ENCODE measurements at regions not wholly inside any gene's neighbourhood (a gene's known extent, or its start where the extent isn't known, plus 50 kb on each side); places are given as distances from the start of the nearest gene placed in this dataset.

DNA sequence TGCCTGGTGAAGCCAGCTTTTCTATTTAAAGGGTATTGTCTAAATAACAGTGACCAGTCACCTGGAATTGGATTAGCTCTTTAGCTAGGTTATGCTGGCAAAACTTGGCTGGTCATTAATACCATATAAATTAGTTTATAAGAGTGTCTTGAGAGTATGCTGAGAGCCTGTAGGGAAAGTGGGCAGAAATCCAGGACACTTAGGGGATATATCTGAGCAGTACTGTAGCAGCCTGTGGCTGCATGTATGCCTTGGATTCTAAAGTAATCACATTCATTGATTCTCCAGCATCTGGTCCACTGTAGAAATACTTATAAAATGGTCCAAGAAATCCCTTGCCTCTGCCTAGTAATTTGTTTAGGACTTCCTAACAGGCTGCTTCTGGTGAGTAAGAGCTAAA lies 288.9 kb upstream of the DMAC1 start:
- DNase-seq (ENCODE audit: low read depth in 2 of 2), result no peak

DNA sequence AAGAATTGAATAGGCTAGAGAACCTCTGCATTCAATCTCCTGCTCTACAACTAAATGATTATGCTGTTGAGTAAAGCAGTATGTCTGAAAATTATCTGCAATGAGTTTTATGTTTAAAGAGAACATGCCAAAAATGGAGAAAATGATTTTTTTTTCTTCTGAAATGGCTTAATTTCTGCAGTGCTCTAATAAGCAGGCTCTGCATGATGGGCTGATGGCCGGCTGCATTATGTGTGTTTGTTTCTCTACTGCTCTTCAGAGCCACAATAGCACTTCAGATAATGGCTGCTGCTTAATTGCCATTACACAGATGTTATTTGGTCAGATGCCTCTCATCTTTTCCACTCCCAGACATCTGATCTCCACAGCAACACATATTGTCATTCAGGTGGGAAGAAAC lies 286.4 kb upstream of the DMAC1 start:
- no peak for DNase-seq (ENCODE audit: low read depth in 2 of 2)

DNA sequence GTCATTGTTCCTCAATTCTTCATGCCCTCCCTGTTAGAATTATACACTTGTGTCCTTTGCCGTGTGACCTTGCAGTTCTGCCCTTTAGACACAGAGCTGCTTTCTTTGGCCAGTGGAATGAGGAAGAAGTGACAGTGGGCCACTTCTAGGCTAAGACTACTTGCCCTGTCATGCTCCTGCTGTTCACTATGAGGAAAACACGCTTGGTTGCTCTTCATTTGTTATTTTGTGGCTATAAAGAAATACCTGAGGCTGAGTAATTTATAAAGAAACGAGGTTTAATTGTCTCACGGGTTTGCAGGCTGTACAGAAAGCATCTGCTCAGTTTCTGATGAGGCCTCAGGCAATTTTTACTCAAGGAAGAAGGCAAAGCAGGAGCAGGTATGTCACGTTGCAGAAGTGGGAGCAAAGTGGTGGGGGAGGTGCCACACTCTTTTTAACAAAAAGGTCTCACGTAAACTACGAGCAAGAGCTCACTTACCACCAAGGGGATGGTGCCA lies 279.1 kb upstream of the DMAC1 start:
- DNase-seq (ENCODE audit: low read depth in 2 of 2), result no peak

DNA sequence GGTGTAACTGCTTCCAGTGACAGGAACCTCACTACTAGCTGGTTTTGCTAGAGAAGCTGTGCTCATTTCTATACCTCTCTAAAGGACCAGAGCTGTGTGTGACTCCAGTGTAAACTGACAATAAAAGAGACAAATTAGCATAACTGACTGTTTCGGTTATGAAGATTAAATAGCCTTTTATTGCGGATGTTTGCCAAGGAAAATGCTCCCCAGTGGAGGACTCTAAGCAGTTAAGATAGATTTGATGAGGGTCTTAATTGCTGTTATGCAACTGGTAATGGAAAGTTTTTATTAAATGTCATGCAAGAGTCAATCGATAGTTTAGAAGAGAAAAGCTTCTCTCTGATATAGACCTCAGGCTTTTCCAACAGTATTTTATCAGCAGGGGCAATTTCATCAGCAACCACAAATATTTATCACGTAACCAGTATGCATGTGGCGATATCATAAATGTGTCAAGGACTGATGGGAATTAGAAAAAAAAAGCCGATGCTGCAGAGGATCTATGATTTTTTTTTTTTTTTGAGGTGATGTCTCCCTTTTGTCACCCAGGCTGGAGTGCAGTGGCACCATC lies 275.2 kb upstream of the DMAC1 start:
- DNase-seq (ENCODE audit: low read depth in 2 of 2), result no peak

DNA sequence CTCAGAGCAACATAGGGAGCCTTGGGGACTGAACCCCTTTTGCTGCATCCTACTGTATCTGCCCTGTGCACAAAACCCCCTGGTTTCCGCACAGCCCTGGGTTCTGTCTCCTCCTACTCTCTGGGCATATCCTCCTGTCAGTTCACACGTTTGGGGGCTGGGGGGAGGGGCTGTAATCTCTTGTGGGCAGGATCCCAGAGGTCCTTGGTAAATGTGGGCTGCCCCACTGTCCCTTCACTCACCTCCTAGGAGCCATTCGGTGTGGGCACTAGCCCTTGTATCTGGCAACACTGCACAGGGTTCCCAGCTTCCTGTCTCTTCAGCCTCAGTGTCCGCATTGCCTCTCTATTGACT lies 271.8 kb upstream of the DMAC1 start:
- DNase-seq (ENCODE audit: low read depth in 2 of 2), result no peak

DNA sequence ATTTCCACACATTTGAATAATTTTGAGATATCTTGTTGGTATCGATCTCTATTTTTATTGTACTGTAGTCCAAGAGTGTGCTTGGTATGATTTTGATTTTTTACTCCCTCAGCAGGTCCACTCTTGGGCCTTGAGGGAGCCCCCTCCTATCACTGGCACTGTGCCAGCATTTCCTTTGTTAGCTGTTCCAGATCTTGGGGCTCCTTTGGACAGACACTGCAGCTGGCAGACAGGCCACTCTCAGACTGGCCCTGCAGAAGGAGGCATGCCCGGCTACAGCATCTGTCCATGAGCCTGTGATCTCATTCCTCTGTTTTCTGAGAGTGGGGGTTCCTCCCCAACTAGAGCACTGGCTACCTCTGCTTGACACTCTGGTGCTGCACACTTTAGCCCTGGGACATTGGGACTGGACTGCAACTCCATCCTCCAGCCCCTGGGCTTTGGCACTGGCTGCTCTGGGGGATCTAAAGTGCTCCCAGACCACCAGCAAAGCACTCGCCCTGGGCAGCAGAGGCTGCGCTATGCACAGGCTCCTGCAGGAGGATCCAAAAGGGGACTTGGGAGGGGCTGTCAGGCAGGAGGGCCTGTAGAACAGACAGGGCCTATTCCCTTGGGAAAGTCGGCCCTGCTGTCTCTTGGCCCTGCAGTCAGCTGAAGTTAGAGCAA lies 271.3 kb upstream of the DMAC1 start:
- DNase-seq (ENCODE audit: low read depth in 2 of 2), result no peak

DNA sequence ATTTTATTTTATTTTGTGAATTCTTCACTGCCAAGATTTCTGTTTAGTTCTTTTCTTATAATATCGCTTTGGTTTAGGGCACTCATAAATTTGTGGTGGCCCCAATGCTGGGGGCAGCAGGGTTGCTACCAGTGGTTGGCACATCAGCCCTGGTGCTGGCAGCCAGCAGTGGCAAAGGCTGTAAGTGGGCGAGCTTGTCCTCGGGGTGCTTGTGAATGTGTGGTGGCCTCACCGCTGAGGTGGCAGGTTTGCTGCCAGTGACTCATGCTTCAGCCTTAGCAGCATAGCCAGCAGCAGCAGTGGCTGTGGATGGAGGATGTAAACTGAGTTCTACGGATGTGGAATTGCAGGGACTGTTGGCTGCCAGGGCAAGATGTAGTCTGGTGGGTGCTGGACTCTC lies 262.9 kb upstream of the DMAC1 start:
- DNase-seq (ENCODE audit: low read depth in 2 of 2), result no peak

DNA sequence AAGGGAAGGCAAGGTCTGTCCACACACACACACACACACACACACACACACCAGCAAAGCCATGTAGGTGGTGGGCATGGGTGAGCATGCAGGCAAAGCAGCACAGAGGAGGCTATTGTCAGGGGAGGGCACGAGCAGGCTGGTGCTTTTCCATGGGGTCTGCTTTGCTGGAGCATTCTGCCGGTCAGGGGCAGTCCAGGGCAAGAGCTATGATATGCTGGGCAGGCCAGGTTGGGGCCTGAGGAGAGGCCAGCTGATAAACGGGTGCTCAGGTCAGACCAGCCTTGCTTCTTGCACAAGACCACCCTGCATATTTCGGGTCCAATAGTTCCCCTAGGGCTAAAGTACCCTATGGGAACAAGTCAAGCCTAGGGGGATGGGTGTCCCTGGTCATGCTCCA lies 253.9 kb upstream of the DMAC1 start:
- DNase-seq (ENCODE audit: low read depth in 2 of 2), result no peak

DNA sequence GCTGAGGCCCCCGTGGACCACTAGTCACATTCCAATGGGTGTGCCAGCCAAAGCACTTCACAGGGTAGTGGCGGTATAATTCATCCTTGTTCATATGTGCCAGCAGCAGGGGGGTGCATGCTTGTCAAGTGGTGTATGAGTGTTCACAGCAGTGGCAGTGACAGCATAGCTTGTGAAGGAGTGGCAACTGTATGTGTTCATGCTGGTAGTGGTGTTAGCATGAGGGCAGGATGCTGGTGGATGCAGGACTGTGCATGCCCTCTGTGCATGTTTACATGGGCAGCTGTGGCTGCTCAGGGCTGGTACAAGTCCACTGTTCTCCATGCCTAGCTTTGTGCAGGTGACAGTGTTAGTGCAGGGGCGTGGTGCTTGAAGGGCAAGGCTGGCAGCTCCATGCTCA lies 253.4 kb upstream of the DMAC1 start:
- DNase-seq (ENCODE audit: low read depth in 2 of 2), result no peak

DNA sequence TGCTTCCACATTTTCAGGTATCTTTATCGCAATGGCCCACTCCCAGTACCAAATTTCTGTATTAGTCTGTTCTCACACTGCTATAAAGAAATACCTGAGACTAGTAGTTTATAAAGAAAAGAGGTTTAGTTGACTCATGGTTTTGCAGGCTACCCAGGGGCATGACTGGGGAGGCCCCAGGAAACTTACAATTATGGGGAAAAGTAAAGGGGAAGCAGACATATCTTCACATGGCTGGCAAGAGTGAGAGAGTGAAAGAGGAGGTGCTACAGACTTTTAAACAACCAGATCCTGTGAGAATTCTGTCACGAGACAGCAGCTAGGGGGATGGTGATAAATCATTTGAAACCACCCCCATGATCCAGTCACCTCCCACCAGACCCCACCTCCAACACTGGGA lies 238.2 kb upstream of the DMAC1 start:
- DNase-seq (ENCODE audit: low read depth in 2 of 2), result no peak

DNA sequence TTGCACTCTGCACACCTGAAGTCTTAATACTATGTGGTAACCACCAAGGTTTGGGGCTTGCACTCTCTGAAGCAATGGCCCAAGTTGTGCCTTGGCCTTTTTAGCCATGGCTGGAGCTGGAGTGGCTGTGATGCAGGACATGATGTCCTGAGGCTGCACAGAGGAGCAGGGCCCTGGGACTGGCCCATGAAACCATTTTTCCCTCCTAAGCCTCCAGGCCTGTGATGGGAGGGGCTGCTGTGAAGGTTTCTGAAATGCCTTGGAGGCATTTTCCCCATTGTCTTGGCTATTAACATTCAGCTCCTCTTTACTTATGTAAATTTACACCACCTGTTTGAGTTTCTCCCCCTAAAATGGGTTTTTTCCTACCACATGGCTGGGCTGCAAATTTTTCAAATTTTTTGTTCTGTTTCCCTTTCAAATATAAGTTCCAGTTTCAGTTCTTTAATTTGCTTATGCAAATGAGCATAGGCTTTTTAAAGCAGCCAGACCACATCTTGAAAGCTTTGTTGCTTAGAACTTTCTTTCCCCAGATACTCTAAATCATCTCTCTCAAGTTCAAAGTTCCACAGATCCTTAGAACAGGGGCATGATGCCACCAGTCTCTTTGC lies 237.4 kb upstream of the DMAC1 start:
- no peak for DNase-seq (ENCODE audit: low read depth in 2 of 2)

DNA sequence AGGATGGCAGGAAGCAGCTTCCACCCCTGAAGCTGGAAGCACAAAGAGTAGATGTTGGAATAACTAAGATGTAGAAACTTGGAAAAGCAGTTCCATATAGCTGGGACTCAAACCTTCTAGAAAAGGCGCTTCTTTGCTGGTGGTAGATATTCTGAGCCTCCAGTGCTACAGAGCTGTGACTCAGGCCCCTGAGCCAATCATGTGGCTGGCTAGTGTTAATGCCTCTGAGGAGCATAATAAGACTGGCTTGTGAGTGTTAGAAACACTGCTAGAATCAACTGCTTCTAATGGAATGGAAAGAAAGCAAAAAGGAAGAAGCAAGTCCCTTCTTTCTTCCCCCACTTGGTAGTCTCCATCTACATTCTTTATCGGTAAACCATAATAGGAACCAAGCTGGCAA lies 234.2 kb upstream of the DMAC1 start:
- no peak for DNase-seq (ENCODE audit: low read depth in 2 of 2)

DNA sequence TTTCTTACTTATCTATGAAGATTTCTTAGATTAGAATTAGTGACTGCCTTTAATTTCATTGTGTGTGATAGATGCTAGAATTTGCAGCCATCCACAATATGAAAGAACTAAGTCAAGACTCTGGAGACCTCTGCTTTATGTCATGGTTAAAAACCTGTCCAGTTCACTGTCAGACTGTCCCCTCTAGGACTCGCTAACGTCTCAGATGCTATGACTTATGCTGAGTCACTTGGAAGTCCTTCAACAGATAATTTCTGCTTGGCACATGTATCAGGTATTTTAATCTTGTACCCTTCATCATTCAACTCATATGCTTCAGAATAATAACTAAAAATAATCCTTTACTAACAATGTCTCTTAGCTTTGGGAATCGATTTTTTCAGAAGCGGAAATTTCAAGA lies 230.5 kb upstream of the DMAC1 start:
- no peak for DNase-seq (ENCODE audit: low read depth in 2 of 2)

DNA sequence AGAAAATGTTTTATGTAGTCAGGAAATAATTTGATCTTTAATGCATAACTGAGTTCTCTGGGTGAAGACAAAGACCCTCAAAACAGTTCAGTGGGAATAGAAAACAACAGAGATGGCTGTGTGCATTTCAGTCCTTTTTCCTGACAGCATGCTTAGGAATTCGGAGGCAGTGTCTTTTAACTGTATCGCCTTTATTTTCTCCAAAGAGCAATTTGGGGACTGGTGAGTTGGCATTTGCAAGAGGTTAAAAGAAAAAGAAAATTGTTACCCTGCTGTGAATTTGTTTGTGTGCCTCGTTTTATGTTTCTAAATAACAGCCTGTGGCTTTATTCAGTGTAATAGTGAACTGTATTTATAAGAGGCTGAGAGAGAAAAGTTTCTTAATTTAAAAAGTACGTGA lies 227.8 kb upstream of the DMAC1 start:
- DNase-seq (ENCODE audit: low read depth in 2 of 2), result no peak

DNA sequence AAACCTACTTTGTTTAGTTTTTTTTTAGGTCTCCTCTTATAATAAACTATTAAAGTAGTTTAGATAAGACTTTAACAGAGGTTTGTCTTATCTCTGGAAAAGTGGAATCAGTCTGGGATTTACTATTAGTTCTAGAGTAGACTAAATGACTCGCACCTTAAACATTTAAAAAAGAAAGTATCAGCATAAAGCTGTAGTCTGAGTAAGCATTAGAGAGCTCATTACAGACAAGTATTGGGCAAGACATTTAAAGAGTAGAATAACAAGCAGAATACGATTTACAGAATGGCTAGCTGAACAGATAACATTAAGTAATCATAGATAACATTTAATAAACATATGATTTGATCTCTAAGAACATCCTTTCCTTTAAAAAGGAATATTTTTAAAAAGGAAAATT lies 226.0 kb upstream of the DMAC1 start:
- DNase-seq (ENCODE audit: low read depth in 2 of 2), result no peak

DNA sequence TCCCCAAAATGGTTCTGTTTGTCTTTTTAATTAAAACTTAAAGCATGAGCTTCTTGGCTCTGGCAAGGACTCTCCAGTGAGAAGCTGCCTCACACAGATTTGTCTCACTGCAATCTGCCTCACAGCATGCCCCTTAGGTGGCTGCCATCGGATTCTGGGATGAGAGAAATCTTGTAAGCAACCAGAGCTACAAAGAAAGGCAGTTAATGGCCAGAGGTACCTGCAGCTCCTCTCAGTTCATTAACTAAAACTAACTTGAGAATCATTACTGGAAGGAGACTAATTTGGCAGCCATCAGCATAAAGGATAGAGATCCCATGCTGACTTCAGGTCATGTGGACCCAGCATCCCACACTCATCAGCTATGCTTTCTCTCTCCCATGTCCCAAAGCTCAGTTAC lies 220.6 kb upstream of the DMAC1 start:
- no peak for DNase-seq (ENCODE audit: low read depth in 2 of 2)

DNA sequence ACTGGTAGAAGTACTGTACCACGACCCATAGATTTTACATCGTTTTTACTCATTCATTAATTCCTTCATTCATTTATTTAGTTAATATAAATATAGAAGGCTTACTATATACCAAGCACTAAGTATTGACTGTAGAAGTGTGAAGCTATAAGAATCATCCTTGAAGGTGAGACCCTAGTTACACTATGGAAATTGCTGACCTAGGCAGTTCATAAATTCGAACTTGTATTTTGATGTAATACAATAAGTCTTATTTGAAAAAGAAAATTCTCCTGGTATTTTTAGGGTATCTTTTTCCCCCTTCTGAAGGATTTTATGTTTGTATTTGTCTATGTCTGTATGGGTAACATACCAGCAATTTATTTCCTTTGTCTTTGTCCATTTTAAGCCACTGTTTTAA lies 220.1 kb upstream of the DMAC1 start:
- DNase-seq (ENCODE audit: low read depth in 2 of 2), result no peak

DNA sequence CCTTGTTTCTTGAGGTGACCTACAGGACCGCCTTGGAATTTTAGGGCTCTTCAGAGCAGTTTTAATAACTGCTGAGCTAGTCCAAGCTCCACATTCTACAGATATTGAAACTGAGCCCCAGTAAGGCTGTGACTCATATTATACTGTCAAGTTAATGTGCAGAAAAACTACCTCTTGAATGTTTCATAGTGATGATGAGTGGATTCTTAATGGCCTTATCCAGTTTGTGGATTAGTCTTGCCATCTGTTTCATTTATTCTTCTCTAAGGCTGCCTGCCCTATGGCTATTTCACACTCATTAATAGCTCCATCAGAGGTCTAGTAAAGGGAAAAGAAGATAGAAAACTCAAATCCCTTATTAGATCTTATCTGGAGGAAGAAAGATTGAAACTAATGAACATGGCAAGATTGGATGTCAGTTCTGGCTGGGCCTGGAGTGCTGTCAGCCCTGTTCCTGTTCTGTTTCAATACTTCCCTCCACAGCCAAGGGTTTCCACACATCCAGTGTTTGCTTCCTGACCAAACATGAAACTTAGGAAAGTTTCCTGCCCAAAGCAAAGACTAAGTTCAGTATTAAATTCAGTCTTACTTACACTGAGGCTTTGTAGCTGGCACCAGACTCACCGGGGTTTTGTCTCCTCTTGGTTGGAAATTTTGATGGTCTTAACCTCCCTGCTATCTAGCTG lies 215.6 kb upstream of the DMAC1 start:
- no peak for DNase-seq (ENCODE audit: low read depth in 2 of 2)

DNA sequence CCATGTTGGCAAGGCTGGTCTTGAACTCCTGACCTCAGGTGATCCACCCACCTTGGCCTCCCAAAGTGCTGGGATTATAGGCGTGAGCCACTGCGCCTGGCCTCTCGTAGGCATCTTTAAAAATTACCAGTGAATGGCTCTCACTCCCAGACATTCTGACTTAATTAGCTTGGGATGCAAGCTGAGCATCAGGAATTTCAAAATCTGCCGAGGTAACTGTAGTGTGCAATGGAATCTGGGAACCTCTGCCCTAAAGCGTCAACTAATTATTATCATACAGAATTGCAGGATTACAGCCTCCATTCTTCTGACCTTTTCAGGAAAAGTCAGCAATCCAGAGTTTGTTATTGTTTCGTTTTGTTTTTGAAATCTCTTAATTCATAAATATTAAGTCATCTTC lies 213.4 kb upstream of the DMAC1 start:
- no peak for DNase-seq (ENCODE audit: low read depth in 2 of 2)

DNA sequence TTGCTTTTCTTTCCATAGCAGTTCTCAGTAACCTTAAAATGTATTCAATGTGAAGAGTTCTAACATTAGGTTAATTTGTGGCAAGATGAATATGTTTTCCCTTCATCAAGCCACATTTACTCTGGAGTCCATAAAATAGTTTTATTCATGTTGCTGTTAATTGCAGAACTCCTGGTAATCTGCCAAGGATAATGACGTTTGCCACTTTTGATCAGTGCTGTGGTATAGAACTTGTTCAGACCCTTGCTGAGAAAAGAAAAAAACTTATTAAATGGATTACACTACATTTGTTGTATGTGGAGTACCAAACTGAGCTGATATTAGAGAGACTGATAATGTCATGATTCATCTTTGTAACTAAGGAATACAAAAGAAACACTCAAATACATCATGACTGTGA lies 212.4 kb upstream of the DMAC1 start:
- DNase-seq (ENCODE audit: low read depth in 2 of 2), result no peak

DNA sequence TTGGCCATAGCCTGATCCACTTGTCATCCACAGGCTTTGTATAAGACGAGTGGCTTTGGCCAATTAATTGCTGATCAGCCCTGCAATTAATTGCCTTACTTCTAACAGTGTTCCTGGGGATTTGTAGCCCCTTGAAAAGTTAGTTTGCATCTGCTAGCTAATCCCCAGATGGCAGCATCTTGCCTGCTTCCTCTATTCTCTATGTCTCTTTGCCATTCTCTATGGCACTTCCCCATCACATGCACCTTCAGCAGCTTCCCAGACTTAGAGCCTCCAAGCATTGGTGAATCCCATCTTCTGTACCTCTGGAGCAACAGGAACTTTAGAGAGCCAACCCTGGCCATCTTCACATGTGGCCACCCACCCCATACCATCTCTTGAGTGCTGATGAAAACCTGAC lies 197.0 kb upstream of the DMAC1 start:
- DNase-seq (ENCODE audit: low read depth in 2 of 2), result no peak

DNA sequence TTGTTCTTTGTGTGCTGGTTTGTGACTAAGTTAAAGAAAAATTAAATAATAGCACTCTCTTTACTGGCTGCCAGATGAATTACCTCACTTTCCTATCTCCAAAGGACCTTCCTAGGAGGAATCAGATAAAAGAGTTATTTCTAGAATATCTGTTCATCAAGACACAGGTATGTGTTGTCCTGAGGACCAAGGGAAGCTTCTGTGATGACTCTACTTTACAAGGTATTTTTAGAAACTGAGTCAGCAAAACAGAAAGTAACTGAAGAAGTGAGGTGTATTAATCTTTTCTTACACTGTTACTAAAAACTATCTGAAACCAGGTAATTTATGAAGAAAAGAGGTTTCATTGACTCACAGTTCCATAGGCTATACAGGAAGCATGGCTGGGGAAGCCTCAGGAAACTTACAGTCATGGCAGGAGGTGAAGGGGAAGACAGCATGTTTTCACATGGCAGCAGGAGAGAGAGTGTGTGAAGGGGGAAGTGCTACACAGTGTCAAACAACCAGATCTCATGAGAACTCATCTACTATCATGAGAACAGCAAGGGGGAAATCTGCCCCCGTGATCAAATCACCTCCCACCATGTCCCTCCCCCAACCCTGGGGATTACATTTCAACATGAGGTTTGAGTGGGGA lies 189.2 kb upstream of the DMAC1 start:
- DNase-seq (ENCODE audit: low read depth in 2 of 2), result no peak

DNA sequence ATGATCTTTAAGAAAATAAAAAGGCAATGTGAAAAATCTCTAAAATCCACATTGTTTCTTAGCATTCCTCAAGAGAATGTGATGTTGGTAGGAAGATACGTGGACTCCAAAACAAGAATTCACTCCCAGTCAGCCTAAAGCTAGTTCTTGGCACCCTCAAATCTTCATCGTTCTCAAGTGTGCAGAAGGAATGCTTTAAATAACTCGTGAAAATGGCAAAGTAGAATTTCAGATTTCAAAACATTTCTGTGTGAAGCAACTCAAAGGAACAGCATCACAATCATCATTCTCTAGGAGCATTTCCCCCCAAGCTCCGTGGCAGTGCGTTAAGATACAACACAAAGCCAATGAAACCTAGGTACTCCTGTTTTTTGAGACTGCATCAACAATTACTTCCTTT lies 185.1 kb upstream of the DMAC1 start:
- DNase-seq (ENCODE audit: low read depth in 2 of 2), result no peak

Data from stimulated activated CD8-positive, alpha-beta memory T cell treated with anti-CD3 and anti-CD28 coated beads, Interleukin-7, amount 100 ng/mL, for 4 hours (primary cell).